ENCODE measurements at regions not wholly inside any gene's neighbourhood (a gene's known extent, or its start where the extent isn't known, plus 50 kb on each side); places are given as distances from the start of the nearest gene placed in this dataset.

- POLR2A ChIA-PET, result no interaction called here
- TF ChIP-seq ZNF331 (CRISPR knock-in tag; IDR thresholded peaks at IDR 0.05), result no peak
- no peak for TF ChIP-seq ZNF670 (CRISPR knock-in tag; IDR thresholded peaks at IDR 0.05; ENCODE audit: borderline replicate concordance)
- no peak for TF ChIP-seq MAFG (CRISPR knock-in tag; IDR thresholded peaks at IDR 0.05)
- TF ChIP-seq ZNF484 (CRISPR knock-in tag; IDR thresholded peaks at IDR 0.05; ENCODE audit: borderline replicate concordance, low read depth), result no peak
- TF ChIP-seq HMG20B (CRISPR knock-in tag; conservative IDR thresholded peaks at IDR 0.05), result no peak
- no peak for TF ChIP-seq POLR2AphosphoS5 (IDR thresholded peaks at IDR 0.05; ENCODE audit: low read depth, low read length)
- no peak for TF ChIP-seq THAP8 (CRISPR knock-in tag; IDR thresholded peaks at IDR 0.05; ENCODE audit: borderline replicate concordance)
- no peak for TF ChIP-seq HNRNPLL (IDR thresholded peaks at IDR 0.05; ENCODE audit: low read depth, low read length, poor library complexity, severe bottlenecking)
- no peak for TF ChIP-seq HMGXB3 (CRISPR knock-in tag; IDR thresholded peaks at IDR 0.05; ENCODE audit: borderline replicate concordance)
- no peak for TF ChIP-seq POGK (CRISPR knock-in tag; conservative IDR thresholded peaks at IDR 0.05)
- Histone ChIP-seq H3K9ac (ENCODE audit: insufficient read depth, low read depth, low read length) (no peak overlapping the region), H4K20me1 (ENCODE audit: insufficient read depth, low read length) (no peaks in the 10 kb centered on the region), H3K4me3 (replicated peaks in 1 of 3; ENCODE audit: insufficient read depth in 1 of 3, low read depth in 2 of 3, low read length in 3 of 3) (no peak overlapping the region), H3K79me2 (ENCODE audit: insufficient read depth, low read length) (no peaks in the 10 kb centered on the region), H3K4me1 (ENCODE audit: insufficient read depth, low read length) (no peaks in the 10 kb centered on the region), H3K9me3 (ENCODE audit: low read length) (no peaks in the 10 kb centered on the region), H3K27me3 (ENCODE audit: control insufficient read depth in 1 of 2, insufficient read depth in 2 of 2, low read length in 2 of 2) (no peaks in the 10 kb centered on the region), H3K27ac (ENCODE audit: extremely low read length, insufficient read depth, low read length) (no peak overlapping the region), H3K36me3 (replicated peaks in 1 of 2; ENCODE audit: control insufficient read depth in 1 of 2, insufficient read depth in 2 of 2, low read length in 2 of 2) (no peaks in the 10 kb centered on the region), H2AFZ (ENCODE audit: low read length) (no peak overlapping the region), H3K4me2 (ENCODE audit: low read depth, low read length) (no peak overlapping the region)
- FAIRE-seq (no peak), ATAC-seq (no peak), DNase-seq (ENCODE audit: low spot score) (no peak)
- in situ Hi-C loops (cut with HindIII; ENCODE audit: extremely low pct_ligation_motif_present, low pct_unique_long_range_greater_than_20kb) (no loop called here), intact Hi-C loops (cut with micrococcal nuclease; ENCODE audit: unreplicated experiment) (no loop called here)
- CTCF ChIA-PET (ENCODE audit: low intra/inter-chr PET ratio, low total read pairs), result no interaction called here
- 44% methylated on average over 1 of the region's 1 CpG for WGBS (ENCODE audit: low lambda C conversion rate)
- no TSS peak for BruUV-seq (replicated peaks)
Observed at GRCh38 chr4:108324450-108324849, 155.7 kb upstream of the LEF1 start.
